ENCODE measurements at regions not wholly inside any gene's neighbourhood (a gene's known extent, or its start where the extent isn't known, plus 50 kb on each side); places are given as distances from the start of the nearest gene placed in this dataset.

GRCh38 chr6:14545496-14545895 lies 427.9 kb downstream of the CD83 start (continued):
- TF ChIP-seq ZBTB14 (CRISPR knock-in tag; IDR thresholded peaks at IDR 0.05): no peak
- TF ChIP-seq RFX3 (CRISPR knock-in tag; IDR thresholded peaks at IDR 0.05): no peak
- no peak for TF ChIP-seq ZFP41 (CRISPR knock-in tag; IDR thresholded peaks at IDR 0.05; ENCODE audit: borderline replicate concordance)
- no peak for TF ChIP-seq TEAD2 (CRISPR knock-in tag; IDR thresholded peaks at IDR 0.05)
- no peak for TF ChIP-seq ZNF768 (CRISPR knock-in tag; IDR thresholded peaks at IDR 0.05)

GRCh38 chr6:14546036-14546435 lies 428.5 kb downstream of the CD83 start:
- H3K4me1 ChIP-seq (ENCODE audit: insufficient read depth, low read length): peaks cover 7% of the 10 kb centered on the region; the same call in 1 of the 2 replicates
- H3K9ac ChIP-seq (ENCODE audit: insufficient read depth, low read depth, low read length): no peak overlapping the region
- H3K27me3 ChIP-seq (ENCODE audit: control insufficient read depth in 1 of 2, insufficient read depth in 2 of 2, low read length in 2 of 2): no peaks in the 10 kb centered on the region; a peak in 1 of 5 replicates
- H3K36me3 ChIP-seq (replicated peaks in 1 of 2; ENCODE audit: control insufficient read depth in 1 of 2, insufficient read depth in 2 of 2, low read length in 2 of 2): no peaks in the 10 kb centered on the region
- H3K9me3 ChIP-seq (ENCODE audit: low read length): no peaks in the 10 kb centered on the region
- BruUV-seq (replicated peaks): no TSS peak
- ChIA-PET POLR2A (no interaction called here), CTCF (ENCODE audit: low intra/inter-chr PET ratio, low total read pairs) (no interaction called here)
- intact Hi-C loops (cut with micrococcal nuclease; ENCODE audit: unreplicated experiment) (no loop called here), in situ Hi-C loops (cut with HindIII; ENCODE audit: extremely low pct_ligation_motif_present, low pct_unique_long_range_greater_than_20kb) (no loop called here)
- no peak for FAIRE-seq
- 55% methylated on average over 5 of the region's 5 CpGs for WGBS (ENCODE audit: low lambda C conversion rate)
- no peaks in the 10 kb centered on the region for H4K20me1 ChIP-seq (ENCODE audit: insufficient read depth, low read length)
- no peak overlapping the region for H3K4me2 ChIP-seq (ENCODE audit: low read depth, low read length)
- ATAC-seq: no peak
- DNase-seq (ENCODE audit: low spot score): no peak
- no peak overlapping the region for H3K27ac ChIP-seq (ENCODE audit: extremely low read length, insufficient read depth, low read length)
- H3K4me3 ChIP-seq (replicated peaks in 1 of 3; ENCODE audit: insufficient read depth in 1 of 3, low read depth in 2 of 3, low read length in 3 of 3): no peak overlapping the region
- H2AFZ ChIP-seq (ENCODE audit: low read length): no peak overlapping the region
- no peaks in the 10 kb centered on the region for H3K79me2 ChIP-seq (ENCODE audit: insufficient read depth, low read length)
- TF ChIP-seq ZNF367 (CRISPR knock-in tag; IDR thresholded peaks at IDR 0.05; ENCODE audit: borderline replicate concordance) (no peak), ZKSCAN5 (CRISPR knock-in tag; IDR thresholded peaks at IDR 0.05) (no peak), KIAA2018 (CRISPR knock-in tag; IDR thresholded peaks at IDR 0.05; ENCODE audit: borderline replicate concordance) (no peak), BORCS8-MEF2B (CRISPR knock-in tag; IDR thresholded peaks at IDR 0.05) (no peak), THYN1 (CRISPR knock-in tag; IDR thresholded peaks at IDR 0.05; ENCODE audit: borderline replicate concordance, low read depth) (no peak), NFE2L2 (IDR thresholded peaks at IDR 0.05; ENCODE audit: low read length) (no peak), FOSL2 (CRISPR knock-in tag; IDR thresholded peaks at IDR 0.05) (no peak)

Data from HepG2 (cell line).